NT2/D1 (cell line): ENCODE measurements at regions not wholly inside any gene's neighbourhood (a gene's known extent, or its start where the extent isn't known, plus 50 kb on each side); places are given as distances from the start of the nearest gene placed in this dataset.

Experiments used
- DNase-seq: peaks from one replicate; pipeline ENCODE4 v3.0.0-alpha.2; 2011; ENCODE audit warnings: low read depth, low spot score
- H3K27me3 ChIP-seq: 2 replicates; pipeline ENCODE4 v1.6.0; 2011; ENCODE audit warnings: mild to moderate bottlenecking; ENCODE audit not compliant: insufficient read length, insufficient read depth
- H3K36me3 ChIP-seq: 2 replicates; pipeline ENCODE4 v1.6.1; 2011; ENCODE audit warnings: mild to moderate bottlenecking, low read length, mixed read lengths; ENCODE audit not compliant: insufficient read depth, insufficient read length
- H3K4me1 ChIP-seq: 2 replicates; pipeline ENCODE4 v1.5.1; 2011; ENCODE audit not compliant: insufficient read depth, insufficient read length
- H3K4me3 ChIP-seq: 2 replicates; pipeline ENCODE4 v1.5.1; 2011; ENCODE audit warnings: low read depth; ENCODE audit not compliant: insufficient read length
- H3K9ac ChIP-seq: 2 replicates; pipeline ENCODE4 v1.6.0; 2011; ENCODE audit warnings: low read depth; ENCODE audit not compliant: insufficient read length
- H3K9me3 ChIP-seq: 2 replicates; pipeline ENCODE4 v1.5.1; 2011; ENCODE audit warnings: mild to moderate bottlenecking, low read length; ENCODE audit not compliant: insufficient read depth
- SUZ12 ChIP-seq: IDR thresholded peaks from 2 replicates; pipeline ENCODE4 v1.6.1; 2011; ENCODE audit not compliant: insufficient read length, insufficient read depth; ENCODE audit errors: extremely low read depth
- YY1 ChIP-seq: IDR thresholded peaks from 2 replicates; pipeline ENCODE4 v1.6.1; 2011; ENCODE audit not compliant: insufficient read length, insufficient read depth
- ZNF274 ChIP-seq: IDR thresholded peaks from 2 replicates; pipeline ENCODE4 v1.6.1; 2011; ENCODE audit warnings: mild to moderate bottlenecking, low read depth, low read length

- Histone ChIP-seq H3K36me3 (no peaks in the 10 kb centered on the region), H3K27me3 (no peaks in the 10 kb centered on the region), H3K4me3 (no peak overlapping the region), H3K9ac (no peak overlapping the region), H3K9me3 (no peaks in the 10 kb centered on the region), H3K4me1 (no peaks in the 10 kb centered on the region)
- TF ChIP-seq SUZ12 (no peak), ZNF274 (no peak), YY1 (no peak)
- DNase-seq, result no peak
These were observed 542.1 kb downstream of the PRR16 start for GRCh38 chr5:121006217-121006616.

GRCh38 chr5:121008041-121008440 is 543.9 kb downstream of the PRR16 start:
- no peak overlapping the region for H3K9ac ChIP-seq
- no peaks in the 10 kb centered on the region for H3K36me3 ChIP-seq
- DNase-seq, result no peak
- no peaks in the 10 kb centered on the region for H3K4me1 ChIP-seq
- H3K9me3 ChIP-seq, result no peaks in the 10 kb centered on the region
- H3K4me3 ChIP-seq, result no peak overlapping the region
- TF ChIP-seq SUZ12, result no peak
- TF ChIP-seq ZNF274, result no peak
- TF ChIP-seq YY1, result no peak
- H3K27me3 ChIP-seq, result no peaks in the 10 kb centered on the region

- Histone ChIP-seq H3K36me3 (no peaks in the 10 kb centered on the region), H3K9me3 (no peaks in the 10 kb centered on the region), H3K27me3 (no peaks in the 10 kb centered on the region), H3K9ac (no peak overlapping the region), H3K4me3 (no peak overlapping the region), H3K4me1 (no peaks in the 10 kb centered on the region)
- TF ChIP-seq ZNF274, result no peak
- TF ChIP-seq SUZ12, result no peak
- TF ChIP-seq YY1, result no peak
- DNase-seq, result no peak
These were observed 545.0 kb downstream of the PRR16 start for GRCh38 chr5:121009058-121009457.

- no peaks in the 10 kb centered on the region for H3K27me3 ChIP-seq
- H3K9me3 ChIP-seq, result no peaks in the 10 kb centered on the region
- no peak overlapping the region for H3K9ac ChIP-seq
- DNase-seq, result no peak
- H3K4me1 ChIP-seq, result no peaks in the 10 kb centered on the region
- H3K4me3 ChIP-seq, result no peak overlapping the region
- no peaks in the 10 kb centered on the region for H3K36me3 ChIP-seq
- no peak for TF ChIP-seq ZNF274
- no peak for TF ChIP-seq SUZ12
- TF ChIP-seq YY1, result no peak
These were observed 553.9 kb downstream of the PRR16 start for GRCh38 chr5:121018004-121018403.

- H3K9ac ChIP-seq, result no peak overlapping the region
- no peak for DNase-seq
- H3K4me3 ChIP-seq, result no peak overlapping the region
- H3K9me3 ChIP-seq, result no peaks in the 10 kb centered on the region
- no peaks in the 10 kb centered on the region for H3K27me3 ChIP-seq
- H3K36me3 ChIP-seq, result no peaks in the 10 kb centered on the region
- no peaks in the 10 kb centered on the region for H3K4me1 ChIP-seq
- TF ChIP-seq ZNF274 (no peak), YY1 (no peak)
These were observed 555.0 kb downstream of the PRR16 start for GRCh38 chr5:121019106-121019505.

GRCh38 chr5:121019734-121020133 is 555.6 kb downstream of the PRR16 start:
- Histone ChIP-seq H3K36me3 (no peaks in the 10 kb centered on the region), H3K27me3 (no peaks in the 10 kb centered on the region), H3K9ac (no peak overlapping the region), H3K4me1 (no peaks in the 10 kb centered on the region), H3K4me3 (no peak overlapping the region), H3K9me3 (no peaks in the 10 kb centered on the region)
- DNase-seq, result no peak
- TF ChIP-seq YY1 (no peak), SUZ12 (no peak), ZNF274 (no peak)

- H3K4me3 ChIP-seq, result no peak overlapping the region
- TF ChIP-seq ZNF274, result no peak
- TF ChIP-seq YY1, result no peak
- no peak for TF ChIP-seq SUZ12
These were observed 557.6 kb downstream of the PRR16 start for GRCh38 chr5:121021681-121022080.

More at GRCh38 chr5:121021681-121022080, 557.6 kb downstream of the PRR16 start:
- Histone ChIP-seq H3K27me3 (no peaks in the 10 kb centered on the region), H3K4me1 (no peaks in the 10 kb centered on the region), H3K9me3 (no peaks in the 10 kb centered on the region), H3K9ac (no peak overlapping the region), H3K36me3 (no peaks in the 10 kb centered on the region)
- no peak for DNase-seq
